Activated CD4-positive, alpha-beta memory T cell treated with anti-CD3 and anti-CD28 coated beads, Interleukin-2, amount 10 ng/mL, durations not matched to agents 7 days and 5 days (primary cell): ENCODE measurements at regions not wholly inside any gene's neighbourhood (a gene's known extent, or its start where the extent isn't known, plus 50 kb on each side); places are given as distances from the start of the nearest gene placed in this dataset.
"Not testable (repeated sequence)": the region's sequence is repeated elsewhere in the genome, so short reads cannot be mapped to it uniquely, and the experiment has no call there.

Experiments
- CTCF ChIA-PET: fragments of 350-600 bp; sonication (Branson Sonifier 250); formaldehyde crosslinking; loops from one replicate; lab custom pipeline; 2021; ENCODE audit warnings: antibody characterized with exemption, inconsistent platforms; lab: Charles Lee
- POLR2A ChIA-PET: fragments of 350-600 bp; sonication (Branson Sonifier 250); formaldehyde crosslinking; loops from one replicate; lab custom pipeline; 2021; ENCODE audit warnings: antibody characterized with exemption; lab: Charles Lee
- DNase-seq: peaks from one replicate; pipeline ENCODE4 v3.0.0-alpha.2; 2020
- H3K27ac Mint-ChIP-seq: one replicate; pipeline ENCODE4 v1.8.0; 2021; ENCODE audit warnings: mild to moderate bottlenecking, mixed read lengths
- H3K27me3 Mint-ChIP-seq: one replicate; pipeline ENCODE4 v1.8.0; 2021; ENCODE audit warnings: mixed read lengths
- H3K36me3 Mint-ChIP-seq: one replicate; pipeline ENCODE4 v1.8.0; 2021; ENCODE audit warnings: low read depth, mixed read lengths
- H3K4me1 Mint-ChIP-seq: one replicate; pipeline ENCODE4 v1.8.0; 2021; ENCODE audit warnings: mixed read lengths
- H3K4me3 Mint-ChIP-seq: one replicate; pipeline ENCODE4 v1.8.0; 2021; ENCODE audit warnings: mild to moderate bottlenecking, mixed read lengths
- H3K9me3 Mint-ChIP-seq: one replicate; pipeline ENCODE4 v1.8.0; 2021; ENCODE audit warnings: mixed read lengths

DNA sequence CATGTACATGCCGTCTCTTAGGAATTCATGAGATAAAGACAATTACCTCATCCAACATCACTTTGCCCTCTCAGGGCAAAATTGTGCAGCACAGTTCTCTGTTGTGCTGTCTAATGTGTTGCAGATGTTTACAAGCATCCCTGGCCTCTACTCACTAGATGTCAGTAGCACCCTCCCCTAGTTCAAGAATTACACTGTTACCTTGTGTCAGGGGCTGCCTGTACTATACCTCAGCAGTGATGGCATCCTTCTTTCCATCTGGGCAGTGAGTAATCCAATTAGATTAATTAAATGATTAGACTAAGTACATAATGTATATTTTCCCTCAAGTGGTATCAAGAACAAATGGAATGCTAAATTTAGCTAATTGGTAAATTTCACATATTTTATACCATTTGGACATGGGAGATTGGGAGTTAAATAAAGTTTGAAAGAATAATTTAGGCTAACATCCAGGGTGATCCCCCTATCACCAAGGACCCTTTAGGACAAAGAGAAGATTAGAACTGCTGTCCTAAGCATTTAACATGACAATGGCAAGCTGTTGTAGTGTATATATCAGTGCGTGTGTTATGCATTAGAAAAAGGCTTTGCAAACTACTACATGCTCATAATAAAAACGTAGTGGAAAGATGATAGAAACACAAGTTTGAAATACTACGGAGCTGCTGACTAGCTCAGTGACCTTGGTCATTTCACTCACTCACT, 727.0 kb downstream of the TRIB2 start:
- H3K9me3 Mint-ChIP-seq, H3K4me3 Mint-ChIP-seq, H3K4me1 Mint-ChIP-seq, H3K36me3 Mint-ChIP-seq, H3K27me3 Mint-ChIP-seq, POLR2A ChIA-PET, CTCF ChIA-PET, DNase-seq, H3K27ac Mint-ChIP-seq: not testable (repeated sequence)

DNA sequence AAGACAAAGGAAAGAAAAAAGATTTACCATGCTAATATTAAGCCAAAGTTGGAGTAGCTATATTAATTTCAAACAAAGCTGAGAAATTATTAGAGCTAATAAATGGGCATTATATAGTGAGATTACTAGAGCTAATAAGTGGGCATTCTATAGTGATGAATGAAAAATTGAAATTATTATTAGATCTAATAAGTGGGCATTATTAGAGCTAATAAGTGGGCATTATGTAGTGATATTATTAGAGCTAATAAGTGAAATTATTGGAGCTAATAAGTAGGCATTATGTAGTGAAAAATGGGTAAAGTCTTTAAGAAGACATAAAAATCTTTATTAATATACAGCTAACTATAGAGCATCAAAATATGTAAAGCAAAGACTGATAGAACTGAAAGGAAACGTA, 745.7 kb downstream of the TRIB2 start:
- peaks cover 4% of the 10 kb centered on the region for H3K9me3 Mint-ChIP-seq
- H3K4me3 Mint-ChIP-seq, result no peak overlapping the region
- H3K4me1 Mint-ChIP-seq, result no peaks in the 10 kb centered on the region
- POLR2A ChIA-PET, result no interaction called here
- H3K36me3 Mint-ChIP-seq, result no peaks in the 10 kb centered on the region
- CTCF ChIA-PET, result no interaction called here
- H3K27me3 Mint-ChIP-seq, result no peaks in the 10 kb centered on the region
- no peak for DNase-seq
- no peak overlapping the region for H3K27ac Mint-ChIP-seq

DNA sequence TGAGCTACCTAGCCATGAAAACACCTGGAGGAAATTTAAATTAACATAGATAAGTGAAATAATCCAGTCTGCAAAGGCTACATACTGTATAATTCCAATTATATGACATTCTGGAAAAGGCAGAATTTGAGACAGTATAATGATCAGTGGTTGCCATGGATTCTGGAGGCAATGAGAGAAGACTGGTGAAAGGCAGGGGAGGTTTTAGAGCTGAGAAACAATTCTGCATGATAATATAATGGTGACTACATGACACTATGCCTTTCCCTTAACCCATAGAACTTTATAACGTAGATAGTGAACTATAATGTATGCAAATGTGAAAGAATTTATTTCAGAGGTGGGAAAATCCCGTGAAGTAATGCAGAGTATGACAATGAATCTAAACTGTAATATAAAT, 749.3 kb downstream of the TRIB2 start:
- CTCF ChIA-PET, result no interaction called here
- no peak overlapping the region for H3K4me3 Mint-ChIP-seq
- DNase-seq, result no peak
- H3K4me1 Mint-ChIP-seq, result no peaks in the 10 kb centered on the region
- no peak overlapping the region for H3K27ac Mint-ChIP-seq
- no peaks in the 10 kb centered on the region for H3K36me3 Mint-ChIP-seq
- POLR2A ChIA-PET, result no interaction called here
- H3K9me3 Mint-ChIP-seq, result no peaks in the 10 kb centered on the region
- H3K27me3 Mint-ChIP-seq, result no peaks in the 10 kb centered on the region

DNA sequence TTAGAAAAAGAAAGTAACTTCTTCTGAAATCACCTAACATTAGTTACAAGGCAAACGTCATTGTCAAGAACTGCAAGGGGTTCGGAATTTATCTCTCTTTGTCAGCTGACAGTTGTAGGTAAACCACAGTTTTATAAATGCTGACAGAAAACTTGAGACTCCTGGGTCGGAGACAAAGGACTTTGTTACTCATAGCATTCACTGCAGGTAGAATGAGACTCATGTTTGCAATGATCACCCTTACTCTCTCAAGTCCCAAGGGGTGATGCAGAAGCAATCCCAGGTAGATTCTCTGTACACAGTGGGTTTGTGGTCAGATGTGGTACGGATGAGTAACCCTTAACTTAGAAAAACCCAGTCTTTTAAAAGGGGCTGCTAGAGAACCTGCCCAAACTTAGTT, 757.8 kb downstream of the TRIB2 start:
- H3K27me3 Mint-ChIP-seq, result no peaks in the 10 kb centered on the region
- POLR2A ChIA-PET, result no interaction called here
- no peak overlapping the region for H3K27ac Mint-ChIP-seq

DNA sequence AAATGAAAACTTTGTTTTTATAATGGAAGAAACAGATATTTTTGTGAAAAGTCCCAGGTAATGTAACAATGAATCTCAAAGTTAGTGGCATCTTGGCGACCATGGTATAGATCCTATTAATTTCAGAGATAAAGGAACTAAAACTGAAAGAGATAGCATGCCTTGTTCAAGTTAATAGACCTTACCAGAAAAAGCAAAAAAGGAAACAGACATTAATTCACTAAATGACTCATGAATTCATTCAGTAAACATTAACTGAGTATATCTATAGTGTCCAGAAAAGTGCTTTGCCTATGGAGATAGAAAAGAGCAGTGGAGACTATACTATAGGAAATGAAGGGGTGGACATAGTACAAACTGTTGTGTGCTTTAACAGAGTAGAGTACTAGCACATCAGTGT, 763.3 kb downstream of the TRIB2 start:
- CTCF ChIA-PET, result no interaction called here
- no peaks in the 10 kb centered on the region for H3K27me3 Mint-ChIP-seq
- DNase-seq, result no peak
- H3K4me1 Mint-ChIP-seq, result no peaks in the 10 kb centered on the region
- no peaks in the 10 kb centered on the region for H3K36me3 Mint-ChIP-seq
- H3K4me3 Mint-ChIP-seq, result no peak overlapping the region
- H3K27ac Mint-ChIP-seq, result no peak overlapping the region
- POLR2A ChIA-PET, result no interaction called here
- no peaks in the 10 kb centered on the region for H3K9me3 Mint-ChIP-seq

More for the DNA sequence above, 757.8 kb downstream of the TRIB2 start:
- no peak for DNase-seq
- no peak overlapping the region for H3K4me3 Mint-ChIP-seq
- H3K9me3 Mint-ChIP-seq, result no peaks in the 10 kb centered on the region
- CTCF ChIA-PET, result no interaction called here
- no peaks in the 10 kb centered on the region for H3K4me1 Mint-ChIP-seq
- no peaks in the 10 kb centered on the region for H3K36me3 Mint-ChIP-seq

DNA sequence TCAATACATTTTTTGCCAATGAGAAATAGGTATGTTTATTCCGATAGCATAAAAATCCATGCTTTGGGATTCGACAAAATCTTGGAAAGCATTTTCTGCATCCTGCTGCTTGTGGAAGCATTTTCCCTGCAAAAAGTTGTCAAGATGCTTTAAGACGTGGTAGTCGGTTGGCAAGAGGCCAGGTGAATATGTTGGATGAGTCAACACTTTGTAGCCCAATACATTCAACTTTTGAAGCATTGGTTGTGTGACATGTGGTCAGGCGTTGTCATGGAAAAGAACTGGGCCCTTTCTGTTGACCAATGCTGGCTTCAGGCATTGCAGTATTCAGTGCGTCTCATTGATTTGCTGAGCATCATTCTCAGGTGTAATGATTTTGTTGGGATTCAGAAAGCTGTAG, 764.5 kb downstream of the TRIB2 start:
- CTCF ChIA-PET, result no interaction called here
- DNase-seq, result no peak
- Mint-ChIP-seq H3K4me3 (no peak overlapping the region), H3K9me3 (no peaks in the 10 kb centered on the region), H3K4me1 (no peaks in the 10 kb centered on the region), H3K27ac (no peak overlapping the region), H3K36me3 (no peaks in the 10 kb centered on the region), H3K27me3 (no peaks in the 10 kb centered on the region)
- POLR2A ChIA-PET, result no interaction called here

DNA sequence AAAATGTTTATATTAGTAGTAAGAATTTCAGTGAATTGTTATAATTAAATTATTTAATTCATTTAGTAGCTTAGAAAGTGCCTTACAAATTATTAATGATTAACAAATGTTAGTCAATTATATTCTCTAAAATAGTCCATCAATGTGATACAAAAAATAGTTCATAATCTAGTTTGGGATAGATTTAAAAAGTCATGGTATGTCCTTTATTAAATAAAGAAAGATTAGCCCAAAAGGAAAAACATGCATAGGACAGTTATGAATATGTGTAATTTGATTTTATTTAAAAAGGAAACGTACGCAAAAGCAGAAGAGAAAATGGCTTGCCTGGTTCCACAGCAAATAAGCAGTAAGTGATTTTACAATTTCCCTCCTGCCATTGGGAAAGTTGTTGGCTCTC, 768.5 kb downstream of the TRIB2 start:
- ChIA-PET POLR2A (no interaction called here), CTCF (no interaction called here)
- Mint-ChIP-seq H3K27me3 (no peaks in the 10 kb centered on the region), H3K9me3 (no peaks in the 10 kb centered on the region), H3K4me3 (no peak overlapping the region), H3K4me1 (no peaks in the 10 kb centered on the region), H3K36me3 (no peaks in the 10 kb centered on the region), H3K27ac (no peak overlapping the region)
- no peak for DNase-seq

DNA sequence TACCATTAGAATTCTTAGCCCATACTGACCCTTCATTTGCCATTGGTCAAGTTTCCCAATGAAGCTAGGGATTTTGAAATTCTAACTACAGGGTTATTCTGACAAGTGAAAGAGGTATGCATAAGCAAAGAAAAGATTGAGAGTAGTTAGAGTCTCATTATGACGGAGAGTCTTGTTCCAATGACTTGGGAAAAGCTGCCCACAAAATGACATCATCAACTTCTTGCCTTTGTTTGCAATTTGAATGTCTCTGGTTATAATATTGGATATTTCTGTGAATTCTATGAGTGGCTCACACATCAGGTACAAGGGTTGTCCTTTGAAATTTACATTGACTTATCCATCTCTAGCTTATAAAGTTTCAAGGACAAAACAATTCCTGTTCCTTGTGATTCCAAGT, 772.2 kb downstream of the TRIB2 start:
- H3K27me3 Mint-ChIP-seq, result no peaks in the 10 kb centered on the region
- no peak overlapping the region for H3K27ac Mint-ChIP-seq
- H3K4me3 Mint-ChIP-seq, result no peak overlapping the region
- no peaks in the 10 kb centered on the region for H3K4me1 Mint-ChIP-seq
- ChIA-PET POLR2A (no interaction called here), CTCF (no interaction called here)
- DNase-seq, result no peak
- no peaks in the 10 kb centered on the region for H3K9me3 Mint-ChIP-seq
- H3K36me3 Mint-ChIP-seq, result no peaks in the 10 kb centered on the region

DNA sequence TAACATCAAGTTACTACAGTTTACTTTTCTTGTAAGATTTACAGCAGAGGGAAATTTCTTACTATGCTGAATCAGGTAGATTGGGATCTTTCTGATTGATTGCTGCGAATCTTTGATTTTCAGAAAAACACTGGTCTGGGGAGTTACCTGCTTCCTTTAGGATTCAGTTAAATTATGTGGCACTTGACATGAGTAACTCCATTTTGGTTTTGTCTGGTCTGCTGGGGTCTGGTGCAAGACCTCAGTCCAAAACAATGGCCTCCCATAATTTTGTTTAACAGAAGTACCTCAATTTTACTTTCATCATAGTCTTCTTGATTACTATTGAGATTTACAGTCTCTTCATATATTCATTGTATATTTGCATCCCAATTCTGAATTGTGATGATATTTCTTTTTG, 775.5 kb downstream of the TRIB2 start:
- CTCF ChIA-PET, result no interaction called here
- peaks cover 4% of the 10 kb centered on the region for H3K9me3 Mint-ChIP-seq
- H3K36me3 Mint-ChIP-seq, result no peaks in the 10 kb centered on the region
- no peak overlapping the region for H3K27ac Mint-ChIP-seq
- POLR2A ChIA-PET, result no interaction called here
- no peaks in the 10 kb centered on the region for H3K27me3 Mint-ChIP-seq
- no peaks in the 10 kb centered on the region for H3K4me1 Mint-ChIP-seq
- no peak for DNase-seq
- no peak overlapping the region for H3K4me3 Mint-ChIP-seq

DNA sequence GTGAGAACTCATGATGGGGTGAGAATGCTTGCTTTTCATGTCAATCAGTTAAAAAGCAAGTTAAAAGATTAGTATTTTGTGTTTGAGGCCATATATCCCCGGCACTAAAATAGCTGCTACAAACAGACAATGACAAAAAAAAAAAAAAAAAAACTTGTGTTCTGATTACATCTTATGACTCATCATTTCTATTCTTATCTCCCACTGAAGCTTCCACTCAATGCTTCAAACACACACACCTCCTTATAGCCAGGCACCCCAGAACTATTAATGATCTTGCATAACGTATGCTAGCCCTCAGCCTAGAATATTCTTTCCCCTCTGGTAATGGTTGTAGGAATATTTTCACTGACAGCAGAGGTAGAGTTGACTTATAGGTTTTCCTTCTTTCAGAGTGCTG, 778.3 kb downstream of the TRIB2 start:
- H3K27ac Mint-ChIP-seq, result no peak overlapping the region

DNA sequence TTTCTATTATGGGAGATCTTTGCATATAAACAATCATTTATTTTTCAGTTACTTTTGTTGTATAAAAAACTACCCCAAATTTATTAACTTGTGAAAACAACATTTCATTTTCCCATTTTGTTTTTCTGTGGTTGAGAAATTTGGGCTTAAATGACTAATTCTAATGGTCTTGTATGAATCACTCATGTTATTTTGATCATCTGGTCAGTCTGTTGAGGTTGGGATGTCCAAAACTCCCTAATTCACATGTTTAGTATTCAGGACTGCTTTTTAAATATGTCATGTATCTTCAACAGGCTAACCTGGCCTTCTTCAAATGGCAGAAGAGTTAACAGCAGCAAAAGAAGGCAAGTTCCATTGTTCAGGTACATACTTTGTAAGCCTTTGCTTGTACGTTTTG, 788.1 kb downstream of the TRIB2 start:
- Mint-ChIP-seq H3K36me3 (no peaks in the 10 kb centered on the region), H3K27me3 (no peaks in the 10 kb centered on the region), H3K4me1 (no peaks in the 10 kb centered on the region), H3K9me3 (peaks cover 6% of the 10 kb centered on the region), H3K27ac (no peak overlapping the region), H3K4me3 (no peak overlapping the region)
- DNase-seq, result no peak
- ChIA-PET POLR2A (no interaction called here), CTCF (no interaction called here)

More for the DNA sequence above, 778.3 kb downstream of the TRIB2 start:
- CTCF ChIA-PET, result no interaction called here
- POLR2A ChIA-PET, result no interaction called here
- peaks cover 8% of the 10 kb centered on the region for H3K9me3 Mint-ChIP-seq
- no peak overlapping the region for H3K4me3 Mint-ChIP-seq
- H3K36me3 Mint-ChIP-seq, result no peaks in the 10 kb centered on the region
- no peak for DNase-seq
- H3K4me1 Mint-ChIP-seq, result no peaks in the 10 kb centered on the region
- no peaks in the 10 kb centered on the region for H3K27me3 Mint-ChIP-seq

DNA sequence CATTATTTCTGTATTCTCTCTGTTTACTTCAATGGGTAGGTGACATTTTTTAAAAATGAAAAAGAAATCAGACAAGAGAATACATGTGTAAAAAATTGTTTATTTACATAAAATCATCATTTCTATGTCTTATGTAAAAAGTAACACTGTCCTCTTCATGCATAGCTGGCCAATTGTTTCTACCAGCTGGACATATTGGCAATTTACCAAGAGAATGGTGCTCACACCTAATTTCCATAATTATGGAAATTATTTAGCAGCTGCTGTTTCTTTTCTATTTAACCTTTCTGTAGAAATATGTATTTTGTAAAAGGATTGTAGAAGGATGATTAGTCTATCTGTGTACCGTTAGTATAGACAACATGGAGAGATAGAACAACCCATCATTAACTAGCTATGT, 791.9 kb downstream of the TRIB2 start:
- CTCF ChIA-PET, result no interaction called here
- Mint-ChIP-seq H3K9me3 (no peaks in the 10 kb centered on the region), H3K36me3 (no peaks in the 10 kb centered on the region), H3K27me3 (no peaks in the 10 kb centered on the region), H3K4me1 (no peaks in the 10 kb centered on the region), H3K4me3 (no peak overlapping the region), H3K27ac (no peak overlapping the region)
- no peak for DNase-seq
- POLR2A ChIA-PET, result no interaction called here

DNA sequence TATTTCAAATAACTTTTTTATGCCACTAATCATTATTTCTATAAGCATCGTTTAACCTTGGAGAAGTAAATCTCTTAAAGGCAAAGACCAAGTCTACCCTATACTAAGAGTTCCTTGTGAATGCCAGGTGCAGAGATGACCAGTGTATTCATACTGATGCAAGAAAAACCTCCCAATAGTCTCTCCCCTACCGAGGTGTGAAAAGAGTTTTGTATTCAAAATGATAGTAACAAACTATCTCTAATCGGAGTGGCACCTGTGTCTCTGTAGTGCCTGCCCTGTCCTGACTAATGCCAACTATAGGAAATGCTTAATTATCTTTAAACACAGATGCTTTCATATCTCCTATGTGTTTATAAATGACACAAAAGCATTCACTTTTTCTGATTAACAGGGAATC, 798.5 kb downstream of the TRIB2 start:
- CTCF ChIA-PET, result no interaction called here

DNA sequence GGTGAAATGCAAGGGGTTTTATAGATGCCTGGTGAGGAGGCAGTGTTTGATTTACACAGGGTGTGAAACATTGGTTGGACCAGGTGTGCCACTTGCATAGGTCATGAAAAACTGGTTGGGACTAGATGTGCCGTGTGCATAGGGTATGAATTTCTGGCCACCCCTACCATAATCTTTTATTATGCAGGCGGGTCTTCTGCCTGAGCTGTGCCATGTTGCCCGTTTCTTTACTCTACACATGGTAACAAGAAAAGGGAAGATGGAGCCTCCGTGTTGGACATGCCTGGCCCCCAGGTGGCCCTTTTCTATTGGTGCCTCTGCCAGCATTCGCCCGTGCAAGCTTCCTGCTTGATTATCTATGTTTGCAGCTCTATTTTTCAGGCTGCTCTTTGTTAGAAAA, 805.4 kb downstream of the TRIB2 start:
- no peak overlapping the region for H3K27ac Mint-ChIP-seq
- H3K27me3 Mint-ChIP-seq, result no peaks in the 10 kb centered on the region
- peaks cover 7% of the 10 kb centered on the region for H3K9me3 Mint-ChIP-seq
- H3K4me3 Mint-ChIP-seq, result no peak overlapping the region
- peaks cover 2% of the 10 kb centered on the region for H3K4me1 Mint-ChIP-seq
- no peaks in the 10 kb centered on the region for H3K36me3 Mint-ChIP-seq
- ChIA-PET CTCF (no interaction called here), POLR2A (no interaction called here)
- no peak for DNase-seq

More for the DNA sequence above, 798.5 kb downstream of the TRIB2 start:
- POLR2A ChIA-PET, result no interaction called here
- DNase-seq, result no peak
- Mint-ChIP-seq H3K27me3 (no peaks in the 10 kb centered on the region), H3K36me3 (no peaks in the 10 kb centered on the region), H3K4me1 (no peaks in the 10 kb centered on the region), H3K4me3 (no peak overlapping the region), H3K9me3 (no peaks in the 10 kb centered on the region), H3K27ac (no peak overlapping the region)
